ENCODE measurements at regions not wholly inside any gene's neighbourhood (a gene's known extent, or its start where the extent isn't known, plus 50 kb on each side); places are given as distances from the start of the nearest gene placed in this dataset.

DNA sequence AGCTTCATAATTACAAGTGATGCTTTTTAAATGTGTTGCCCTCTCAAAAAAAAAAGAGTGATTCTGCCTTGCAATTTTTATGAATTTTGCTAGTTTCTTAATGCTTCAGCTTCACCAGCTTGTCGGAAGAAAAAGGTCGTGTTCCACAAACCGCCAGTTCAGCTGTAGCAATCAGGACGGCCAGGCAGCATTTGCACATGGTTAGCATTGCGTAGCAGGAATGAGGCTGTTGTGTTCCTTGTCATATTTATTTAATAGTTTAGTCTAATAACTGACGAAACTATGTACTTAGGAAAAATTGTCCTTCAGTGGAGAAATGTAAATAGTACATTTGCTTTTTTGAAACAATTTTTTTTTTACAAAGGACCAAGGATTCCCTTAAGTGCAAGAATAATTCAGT, 64.9 kb upstream of the SELENOK start:
- no peaks in the 10 kb centered on the region for H3K36me3 Mint-ChIP-seq

GRCh38 chr3:53949541-53949940, 57.9 kb upstream of the SELENOK start:
- Histone ChIP-seq H3K9me3 (peaks cover 3% of the 10 kb centered on the region), H3K27me3 (replicated peaks in 1 of 2; ENCODE audit: control insufficient read depth in 2 of 2, extremely low read depth in 1 of 2, insufficient read depth in 2 of 2, low read length in 1 of 2) (peaks cover 0 to 5% of the 10 kb centered on the region in 2 experiments), H3K27ac (ENCODE audit: low read length) (no peak overlapping the region), H3K4me1 (ENCODE audit: control insufficient read depth in 1 of 2, extremely low read depth in 1 of 2, insufficient read depth in 2 of 2, low read length in 2 of 2) (no peaks in the 10 kb centered on the region), H3K36me3 (ENCODE audit: control insufficient read depth in 2 of 2, extremely low read depth in 1 of 2, insufficient read depth in 1 of 2, low read length in 1 of 2) (no peaks in the 10 kb centered on the region), H3K4me3 (ENCODE audit: control insufficient read depth in 1 of 2, extremely low read depth in 1 of 2, low read length in 1 of 2) (no peak overlapping the region)
- peaks cover 7 to 26% (median 25%) of the 10 kb centered on the region in 3 donors for H3K9me3 Mint-ChIP-seq
- DNase-seq, result no peak
- CTCF ChIA-PET, result no interaction called here
- H3K4me1 Mint-ChIP-seq, result no peaks in the 10 kb centered on the region
- peaks cover 2 to 20% of the 10 kb centered on the region in 2 donors for H3K27me3 Mint-ChIP-seq
- WGBS (ENCODE audit: insufficient coverage), result no CpG with 5 or more reads among the region's 2 CpGs
- no peaks in the 10 kb centered on the region for H3K36me3 Mint-ChIP-seq
- POLR2A ChIA-PET, result no interaction called here
- ATAC-seq (replicated peaks in 1 of 4), result no peak
- H3K27ac Mint-ChIP-seq, result no peak overlapping the region
- no peak overlapping the region for H3K4me3 Mint-ChIP-seq

More for the DNA sequence above, 64.9 kb upstream of the SELENOK start:
- peaks cover 0 to 3% of the 10 kb centered on the region in 2 experiments for H3K27me3 ChIP-seq (replicated peaks in 1 of 2; ENCODE audit: control insufficient read depth in 2 of 2, extremely low read depth in 1 of 2, insufficient read depth in 2 of 2, low read length in 1 of 2)
- peaks cover 7 to 22% of the 10 kb centered on the region in 2 donors for H3K27me3 Mint-ChIP-seq
- H3K9me3 Mint-ChIP-seq, result peaks cover 0 to 3% (median 0%) of the 10 kb centered on the region in 3 donors
- H3K9me3 ChIP-seq, result no peaks in the 10 kb centered on the region
- no peak for ATAC-seq (replicated peaks in 1 of 4)
- ChIA-PET POLR2A (no interaction called here), CTCF (no interaction called here)
- H3K36me3 ChIP-seq (ENCODE audit: control insufficient read depth in 2 of 2, extremely low read depth in 1 of 2, insufficient read depth in 1 of 2, low read length in 1 of 2), result no peaks in the 10 kb centered on the region
- WGBS (ENCODE audit: insufficient coverage), result 85% methylated on average over 3 of the region's 6 CpGs
- no peak overlapping the region for H3K4me3 ChIP-seq (ENCODE audit: control insufficient read depth in 1 of 2, extremely low read depth in 1 of 2, low read length in 1 of 2)
- H3K27ac ChIP-seq (ENCODE audit: low read length), result no peak overlapping the region
- H3K4me3 Mint-ChIP-seq, result no peak overlapping the region
- no peaks in the 10 kb centered on the region for H3K4me1 Mint-ChIP-seq
- H3K4me1 ChIP-seq (ENCODE audit: control insufficient read depth in 1 of 2, extremely low read depth in 1 of 2, insufficient read depth in 2 of 2, low read length in 2 of 2), result no peaks in the 10 kb centered on the region
- DNase-seq, result no peak
- no peak overlapping the region for H3K27ac Mint-ChIP-seq

DNA sequence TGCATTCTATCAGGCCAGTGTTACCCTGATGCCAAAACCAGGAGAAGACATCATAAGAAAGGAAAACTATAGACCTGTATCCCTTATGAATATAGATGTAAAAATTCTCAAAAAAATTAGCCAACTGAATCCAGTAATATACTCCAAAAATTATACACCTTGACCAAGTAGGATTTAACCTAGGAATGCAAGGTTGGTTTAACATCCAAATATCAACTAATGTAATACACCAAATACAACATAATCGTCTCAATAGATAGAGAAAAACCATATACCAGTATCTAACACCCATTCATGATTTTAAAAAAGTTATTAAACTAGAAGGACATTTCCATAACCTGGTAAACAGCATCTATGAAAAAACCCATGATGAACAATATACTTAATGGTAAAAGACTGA, 56.5 kb upstream of the SELENOK start:
- no peak for ATAC-seq (replicated peaks in 1 of 4)
- no peak overlapping the region for H3K27ac Mint-ChIP-seq
- no peak overlapping the region for H3K4me3 Mint-ChIP-seq
- H3K36me3 Mint-ChIP-seq, result no peaks in the 10 kb centered on the region
- WGBS (ENCODE audit: insufficient coverage), result no CpG with 5 or more reads among the region's 1 CpG
- Histone ChIP-seq H3K4me3 (ENCODE audit: control insufficient read depth in 1 of 2, extremely low read depth in 1 of 2, low read length in 1 of 2) (no peak overlapping the region), H3K27ac (ENCODE audit: low read length) (no peak overlapping the region), H3K27me3 (replicated peaks in 1 of 2; ENCODE audit: control insufficient read depth in 2 of 2, extremely low read depth in 1 of 2, insufficient read depth in 2 of 2, low read length in 1 of 2) (peaks cover 2 to 3% of the 10 kb centered on the region in 2 experiments), H3K4me1 (ENCODE audit: control insufficient read depth in 1 of 2, extremely low read depth in 1 of 2, insufficient read depth in 2 of 2, low read length in 2 of 2) (no peaks in the 10 kb centered on the region), H3K36me3 (ENCODE audit: control insufficient read depth in 2 of 2, extremely low read depth in 1 of 2, insufficient read depth in 1 of 2, low read length in 1 of 2) (no peaks in the 10 kb centered on the region), H3K9me3 (peaks cover 3% of the 10 kb centered on the region)
- H3K27me3 Mint-ChIP-seq, result peaks cover 3 to 15% of the 10 kb centered on the region in 2 donors
- CTCF ChIA-PET, result no interaction called here
- H3K9me3 Mint-ChIP-seq, result peaks cover 7 to 26% (median 25%) of the 10 kb centered on the region in 3 donors
- no peaks in the 10 kb centered on the region for H3K4me1 Mint-ChIP-seq
- POLR2A ChIA-PET, result no interaction called here
- no peak for DNase-seq

DNA sequence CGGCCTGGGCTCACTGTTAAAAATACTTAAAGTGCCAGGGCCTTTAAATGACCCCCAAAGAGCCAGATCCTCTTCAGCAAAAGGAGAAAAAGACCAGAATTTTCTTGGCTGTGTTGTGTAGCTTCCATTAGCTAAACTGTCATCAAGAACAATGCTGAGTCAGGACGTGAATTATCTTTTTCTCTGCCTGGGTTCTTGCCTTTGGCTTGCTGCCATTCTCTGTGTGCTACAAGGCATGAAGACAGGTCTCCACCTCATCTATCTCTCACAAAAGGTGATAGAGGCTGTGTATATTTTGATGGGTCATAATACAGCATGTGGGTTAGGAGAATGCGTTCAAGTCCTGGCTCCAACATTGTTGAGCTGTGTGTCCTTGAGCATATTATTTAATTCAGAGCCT, 52.4 kb upstream of the SELENOK start:
- ChIA-PET POLR2A (no interaction called here), CTCF (interaction anchor here in 1 of 2 donors (0.6 kb wide), 1 partner anchor 8 kb away, joined by 7 read pairs; no protein-coding TSS in a partner anchor)
- DNase-seq, result no peak
- Histone ChIP-seq H3K4me3 (ENCODE audit: control insufficient read depth in 1 of 2, extremely low read depth in 1 of 2, low read length in 1 of 2) (no peak overlapping the region), H3K4me1 (ENCODE audit: control insufficient read depth in 1 of 2, extremely low read depth in 1 of 2, insufficient read depth in 2 of 2, low read length in 2 of 2) (no peaks in the 10 kb centered on the region), H3K36me3 (ENCODE audit: control insufficient read depth in 2 of 2, extremely low read depth in 1 of 2, insufficient read depth in 1 of 2, low read length in 1 of 2) (no peaks in the 10 kb centered on the region), H3K27me3 (replicated peaks in 1 of 2; ENCODE audit: control insufficient read depth in 2 of 2, extremely low read depth in 1 of 2, insufficient read depth in 2 of 2, low read length in 1 of 2) (peaks cover 2 to 3% of the 10 kb centered on the region in 2 experiments), H3K9me3 (peaks cover 3% of the 10 kb centered on the region), H3K27ac (ENCODE audit: low read length) (no peak overlapping the region)
- Mint-ChIP-seq H3K4me1 (no peaks in the 10 kb centered on the region), H3K36me3 (no peaks in the 10 kb centered on the region), H3K9me3 (peaks cover 7 to 26% (median 25%) of the 10 kb centered on the region in 3 donors), H3K27ac (no peak overlapping the region), H3K4me3 (no peak overlapping the region), H3K27me3 (peaks cover 21 to 35% of the 10 kb centered on the region in 2 donors)
- ATAC-seq (replicated peaks in 1 of 4), result no peak
- WGBS (ENCODE audit: insufficient coverage), result 67% methylated on average over 1 of the region's 3 CpGs

DNA sequence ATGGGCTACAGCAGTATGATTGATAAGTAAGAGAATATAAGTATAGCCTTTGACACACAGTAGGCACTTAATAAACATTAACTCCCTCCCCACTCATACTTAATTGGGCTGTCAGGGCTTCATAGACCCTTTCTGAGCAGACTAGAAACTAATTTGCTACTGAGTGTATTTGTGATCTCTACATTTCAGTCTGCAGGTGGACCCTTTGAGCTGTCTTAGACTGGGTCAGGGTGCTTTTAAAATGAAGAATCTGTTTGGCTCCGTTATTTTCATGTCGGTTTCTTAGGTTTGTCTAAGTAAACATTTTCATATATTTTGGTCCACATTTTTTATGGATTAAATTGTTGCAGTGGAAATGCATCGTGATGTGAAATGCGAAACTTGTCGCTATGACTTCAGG, 50.3 kb upstream of the SELENOK start:
- Histone ChIP-seq H3K4me3 (ENCODE audit: control insufficient read depth in 1 of 2, extremely low read depth in 1 of 2, low read length in 1 of 2) (no peak overlapping the region), H3K9me3 (no peaks in the 10 kb centered on the region), H3K27ac (ENCODE audit: low read length) (no peak overlapping the region), H3K27me3 (replicated peaks in 1 of 2; ENCODE audit: control insufficient read depth in 2 of 2, extremely low read depth in 1 of 2, insufficient read depth in 2 of 2, low read length in 1 of 2) (peaks cover 2 to 4% of the 10 kb centered on the region in 2 experiments), H3K4me1 (ENCODE audit: control insufficient read depth in 1 of 2, extremely low read depth in 1 of 2, insufficient read depth in 2 of 2, low read length in 2 of 2) (no peaks in the 10 kb centered on the region), H3K36me3 (ENCODE audit: control insufficient read depth in 2 of 2, extremely low read depth in 1 of 2, insufficient read depth in 1 of 2, low read length in 1 of 2) (no peaks in the 10 kb centered on the region)
- Mint-ChIP-seq H3K4me3 (no peak overlapping the region), H3K36me3 (no peaks in the 10 kb centered on the region), H3K27ac (no peak overlapping the region), H3K4me1 (no peaks in the 10 kb centered on the region), H3K9me3 (peaks cover 7 to 14% (median 12%) of the 10 kb centered on the region in 3 donors), H3K27me3 (peaks cover 28 to 52% of the 10 kb centered on the region in 2 donors)
- no CpG with 5 or more reads among the region's 5 CpGs for WGBS (ENCODE audit: insufficient coverage)
- ChIA-PET POLR2A (interaction anchor here in 1 of 2 donors (0.6 kb wide), 1 partner anchor 440 kb away, joined by 3 read pairs; no protein-coding TSS in a partner anchor), CTCF (no interaction called here)
- no peak for ATAC-seq (replicated peaks in 1 of 4)
- no peak for DNase-seq

Data from T-cell (primary cell).